Upper lobe of left lung (tissue), 4 donors: ENCODE measurements at regions not wholly inside any gene's neighbourhood (a gene's known extent, or its start where the extent isn't known, plus 50 kb on each side); places are given as distances from the start of the nearest gene placed in this dataset.

Source experiments
- EP300 ChIP-seq, 4 donors: sonication (generic); formaldehyde crosslinking; IDR thresholded peaks; one replicate each; pipeline ENCODE4 v1.5.1; 2017; ENCODE audit warnings: antibody characterized with exemption in 4 of 4, control low read depth in 2 of 4
- POLR2A ChIP-seq, 4 donors: fragments of 450-650 bp; IDR thresholded peaks; one replicate each; pipeline ENCODE4 v1.5.1; 2016 to 2017; ENCODE audit warnings: antibody characterized with exemption in 4 of 4, mild to moderate bottlenecking in 2 of 4
- POLR2AphosphoS5 ChIP-seq, 2 donors: sonication (generic); formaldehyde crosslinking; IDR thresholded peaks; one replicate each; pipeline ENCODE4 v1.5.1; 2017; ENCODE audit warnings: antibody characterized with exemption in 2 of 2
- TF ChIP-seq, protein P1 (sequence below), 6 experiments: fragments of 450-650 bp in 4 of 6; fragments of 200-600 bp in 2 of 6; sonication (generic) in 2 of 6; IDR thresholded peaks; one replicate each; pipeline ENCODE4 v1.5.1; 2016 to 2019; ENCODE audit warnings: antibody characterized with exemption in 6 of 6

DNA sequence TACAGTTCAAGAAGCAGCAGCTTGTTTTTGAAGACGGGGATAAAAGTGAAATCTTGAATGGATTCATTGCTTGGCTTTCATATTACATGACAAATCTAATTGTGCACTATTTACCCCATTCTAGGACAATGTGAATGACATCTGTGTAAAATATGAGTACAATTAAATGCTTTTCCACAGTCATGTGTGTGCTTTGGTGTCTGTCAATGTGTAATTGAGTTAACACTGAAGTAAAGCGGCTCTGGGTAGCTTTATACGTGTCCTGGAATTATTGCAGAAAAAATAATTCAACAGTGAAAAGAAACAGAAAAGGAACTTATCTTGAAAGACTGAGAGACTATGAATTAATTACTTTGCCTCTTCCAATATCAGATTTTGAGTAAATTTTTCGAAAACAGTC, 233.5 kb upstream of the HS3ST5 start:
- TF ChIP-seq, protein P1, sequence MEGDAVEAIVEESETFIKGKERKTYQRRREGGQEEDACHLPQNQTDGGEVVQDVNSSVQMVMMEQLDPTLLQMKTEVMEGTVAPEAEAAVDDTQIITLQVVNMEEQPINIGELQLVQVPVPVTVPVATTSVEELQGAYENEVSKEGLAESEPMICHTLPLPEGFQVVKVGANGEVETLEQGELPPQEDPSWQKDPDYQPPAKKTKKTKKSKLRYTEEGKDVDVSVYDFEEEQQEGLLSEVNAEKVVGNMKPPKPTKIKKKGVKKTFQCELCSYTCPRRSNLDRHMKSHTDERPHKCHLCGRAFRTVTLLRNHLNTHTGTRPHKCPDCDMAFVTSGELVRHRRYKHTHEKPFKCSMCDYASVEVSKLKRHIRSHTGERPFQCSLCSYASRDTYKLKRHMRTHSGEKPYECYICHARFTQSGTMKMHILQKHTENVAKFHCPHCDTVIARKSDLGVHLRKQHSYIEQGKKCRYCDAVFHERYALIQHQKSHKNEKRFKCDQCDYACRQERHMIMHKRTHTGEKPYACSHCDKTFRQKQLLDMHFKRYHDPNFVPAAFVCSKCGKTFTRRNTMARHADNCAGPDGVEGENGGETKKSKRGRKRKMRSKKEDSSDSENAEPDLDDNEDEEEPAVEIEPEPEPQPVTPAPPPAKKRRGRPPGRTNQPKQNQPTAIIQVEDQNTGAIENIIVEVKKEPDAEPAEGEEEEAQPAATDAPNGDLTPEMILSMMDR (IDR thresholded peaks at IDR 0.05), result no peak
- TF ChIP-seq POLR2A (IDR thresholded peaks at IDR 0.05), result no peak
- TF ChIP-seq POLR2AphosphoS5 (IDR thresholded peaks at IDR 0.05), result no peak
- no peak for TF ChIP-seq EP300 (IDR thresholded peaks at IDR 0.05)
